CD1c-positive myeloid dendritic cell (primary cell): ENCODE measurements at regions not wholly inside any gene's neighbourhood (a gene's known extent, or its start where the extent isn't known, plus 50 kb on each side); places are given as distances from the start of the nearest gene placed in this dataset.
A peak's percentile ranks its signal among the peaks of the same experiment; 100 is the strongest.

Source experiments
- DNase-seq: peaks from one replicate; pipeline ENCODE4 v3.0.0-alpha.2; 2016; ENCODE audit errors: extremely low spot score

DNA sequence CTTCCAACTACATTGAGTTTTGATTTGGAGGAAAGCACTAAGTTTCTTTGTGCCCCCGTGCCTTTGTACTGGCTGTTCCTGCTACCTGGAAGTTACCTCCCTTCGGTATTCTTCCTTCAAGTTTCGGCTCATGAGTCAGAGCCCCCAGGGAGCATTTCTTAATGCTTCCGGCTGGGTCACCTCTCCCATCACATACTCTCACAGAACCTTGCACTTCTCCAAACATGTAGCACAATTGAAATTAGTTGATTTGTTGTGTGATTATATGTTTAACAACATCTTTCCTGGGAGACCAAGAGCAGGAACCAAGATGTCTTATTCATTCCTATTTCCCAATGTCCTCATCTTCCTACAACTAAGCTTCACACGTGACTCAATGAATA lies 158.6 kb upstream of the CDH5 start:
- DNase-seq: peak; percentile 24

DNA sequence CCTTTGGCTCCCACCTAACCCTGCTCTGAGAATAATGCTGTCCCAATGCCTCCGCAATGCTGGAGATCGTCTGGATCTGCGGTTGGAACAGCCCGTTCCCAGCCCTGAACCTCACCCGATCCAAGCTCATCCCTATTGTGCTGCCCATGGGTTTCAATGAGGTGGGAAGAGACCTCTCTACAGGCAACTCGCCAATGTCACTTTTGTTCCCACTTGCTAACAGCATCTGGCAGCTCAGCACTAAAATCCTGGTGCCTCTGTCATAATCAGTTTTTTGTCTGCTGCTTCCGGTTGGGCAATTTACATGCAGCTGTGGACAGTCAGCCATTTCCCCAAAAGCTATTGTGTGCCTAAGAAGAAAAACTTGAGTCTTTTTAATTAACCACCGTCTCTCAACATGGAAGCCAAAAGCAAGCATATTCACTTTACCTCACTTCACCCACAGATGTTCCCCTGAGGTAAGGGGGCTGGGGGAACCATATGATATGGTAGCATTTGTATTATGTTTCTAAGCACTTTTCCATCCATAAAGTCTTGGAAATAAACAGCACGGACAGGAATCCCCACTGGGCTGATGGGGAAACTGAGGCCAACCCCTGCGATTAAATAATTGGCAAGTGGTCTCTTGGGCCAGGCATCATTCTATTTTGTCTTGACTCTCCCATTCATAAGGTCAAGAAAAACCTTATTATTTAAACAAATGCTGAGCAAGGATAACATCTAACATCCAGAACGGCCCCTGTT lies 159.2 kb upstream of the CDH5 start:
- peak; percentile 81 for DNase-seq

DNA sequence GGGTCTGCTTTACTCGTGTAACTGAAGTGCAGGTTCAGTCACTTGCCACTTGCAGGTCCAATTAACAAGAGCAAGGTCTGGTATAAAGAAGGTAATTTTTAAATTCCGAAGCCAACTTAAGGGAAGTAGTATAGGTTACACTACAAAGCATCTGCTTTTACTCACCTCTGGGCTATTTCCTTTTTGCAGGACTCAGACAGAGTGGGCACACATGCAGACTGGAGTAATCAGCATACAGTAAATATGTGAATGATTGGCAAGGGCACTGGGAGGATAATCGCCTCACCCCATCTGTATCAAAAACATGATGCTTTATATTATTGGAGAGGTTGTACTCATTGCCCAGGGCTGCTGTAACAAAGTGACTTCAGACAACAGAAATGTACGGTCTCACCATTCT lies 160.1 kb upstream of the CDH5 start:
- DNase-seq: no peak

DNA sequence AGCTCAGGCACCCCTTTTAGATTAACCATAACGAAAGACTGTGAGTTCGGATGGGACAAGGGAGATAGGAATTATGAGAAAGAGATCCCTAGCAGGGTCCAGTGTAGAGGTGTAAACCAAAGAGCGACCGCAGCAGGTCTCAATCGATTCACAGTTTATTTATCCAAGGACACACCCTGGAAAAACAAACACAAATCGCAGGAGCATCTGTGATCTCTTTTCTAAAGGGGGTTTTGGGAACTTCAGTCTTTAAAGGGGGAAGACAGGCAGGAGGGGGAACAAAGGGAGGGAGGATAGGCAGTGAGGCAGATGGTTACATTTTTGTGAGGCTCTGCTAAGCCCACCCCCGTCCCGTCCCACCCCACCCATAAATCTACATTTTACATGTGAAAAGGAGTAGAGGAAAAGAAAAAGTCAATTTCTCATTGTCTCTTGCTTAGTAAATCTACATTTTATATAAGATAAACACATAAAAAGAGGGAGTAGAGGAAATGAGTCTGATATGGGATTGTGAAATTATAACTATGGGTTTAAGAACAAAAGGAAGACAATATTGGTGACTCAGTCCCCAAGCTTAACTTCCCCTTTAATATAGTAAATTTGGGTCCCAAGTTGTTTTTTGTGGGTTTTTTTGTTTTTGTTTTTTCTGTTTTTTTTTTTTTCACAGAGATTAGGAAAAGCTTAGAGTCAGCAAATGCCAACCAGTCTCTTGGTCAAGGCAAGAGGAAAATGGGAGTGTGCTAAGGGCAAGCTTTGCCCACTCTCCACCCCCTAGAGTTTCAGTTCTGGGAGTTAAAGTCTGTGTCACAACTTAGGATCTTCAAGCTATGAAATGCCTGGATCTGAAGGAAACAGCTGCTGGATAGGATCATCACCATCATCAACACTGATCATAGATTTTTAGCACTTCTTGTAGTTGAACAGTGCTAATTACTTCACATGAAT lies 160.9 kb upstream of the CDH5 start:
- peak; percentile 76 for DNase-seq

DNA sequence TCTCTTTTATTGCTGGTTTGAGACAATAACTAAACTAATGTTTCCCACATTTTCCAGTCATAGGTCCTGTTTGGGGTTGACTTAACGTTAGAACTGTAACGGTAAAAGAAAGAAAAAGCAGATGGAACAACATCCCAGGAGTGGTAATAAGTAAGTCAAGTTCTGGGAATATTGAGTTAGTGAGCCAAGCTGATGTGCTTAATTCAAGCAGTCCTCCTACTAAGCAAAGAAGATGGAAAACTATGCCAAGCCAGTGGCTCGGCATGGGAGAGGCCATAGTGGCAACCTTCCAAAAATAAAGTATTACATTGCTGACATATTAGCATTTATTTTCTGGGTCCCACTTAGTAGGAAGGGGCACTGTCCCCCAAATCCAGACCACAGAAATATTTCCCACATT lies 161.7 kb upstream of the CDH5 start:
- no peak for DNase-seq

DNA sequence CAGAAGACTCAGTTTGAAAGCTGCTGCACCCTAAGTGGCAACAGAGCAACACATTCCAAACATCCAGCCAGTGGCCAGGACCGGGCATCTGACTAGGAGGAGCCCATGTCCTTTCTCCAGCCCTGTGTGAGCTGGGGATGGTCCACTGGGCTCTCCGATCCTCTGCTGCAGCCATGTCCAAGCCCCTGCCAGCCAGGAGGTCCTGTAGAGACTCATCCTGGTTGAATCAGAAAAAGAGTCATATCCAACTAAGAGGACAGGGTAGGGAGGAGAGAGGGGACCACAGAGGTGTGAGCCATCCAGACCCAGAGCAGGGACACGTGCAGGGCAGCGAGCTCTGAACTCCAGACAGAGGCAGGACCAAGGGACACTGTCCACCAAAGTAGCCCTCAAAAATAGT lies 163.0 kb upstream of the CDH5 start:
- DNase-seq: no peak

DNA sequence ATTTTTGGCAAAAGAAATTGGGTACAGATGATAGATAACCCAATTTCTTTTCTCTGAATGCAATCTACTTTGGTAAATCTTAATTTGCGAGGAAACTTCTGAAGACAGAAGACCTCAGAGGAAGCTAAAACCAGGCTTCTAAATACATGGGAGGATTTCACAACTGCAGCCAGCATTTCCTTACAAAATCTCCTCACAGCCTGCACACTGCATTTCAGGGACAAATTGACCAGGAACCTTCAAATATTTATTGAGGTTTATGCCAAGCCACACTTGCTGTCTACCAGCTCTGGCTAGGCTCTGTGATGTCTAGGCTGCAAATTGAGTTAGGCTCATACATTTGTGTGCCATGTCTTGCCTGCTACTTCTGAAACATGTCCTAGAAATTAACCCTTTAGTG lies 167.3 kb upstream of the CDH5 start:
- DNase-seq: peak; percentile 10

DNA sequence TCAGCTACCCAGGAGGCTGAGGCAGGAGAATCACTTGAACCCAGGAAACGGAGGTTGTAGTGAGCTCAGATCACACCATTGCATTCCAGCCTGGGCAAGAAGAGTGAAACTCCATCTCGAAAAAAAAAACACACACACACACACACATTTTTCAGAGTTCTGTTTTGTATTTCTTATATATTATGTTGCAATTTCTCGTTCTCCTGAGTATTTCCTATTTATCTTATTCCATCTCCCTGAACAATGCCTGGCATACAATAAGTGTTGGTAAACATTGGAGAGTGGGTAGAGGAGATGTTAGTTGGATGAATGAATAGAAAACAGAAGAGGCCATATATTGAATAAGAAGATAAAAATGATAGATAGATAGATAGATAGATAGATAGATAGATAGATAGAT lies 167.8 kb upstream of the CDH5 start:
- no peak for DNase-seq

DNA sequence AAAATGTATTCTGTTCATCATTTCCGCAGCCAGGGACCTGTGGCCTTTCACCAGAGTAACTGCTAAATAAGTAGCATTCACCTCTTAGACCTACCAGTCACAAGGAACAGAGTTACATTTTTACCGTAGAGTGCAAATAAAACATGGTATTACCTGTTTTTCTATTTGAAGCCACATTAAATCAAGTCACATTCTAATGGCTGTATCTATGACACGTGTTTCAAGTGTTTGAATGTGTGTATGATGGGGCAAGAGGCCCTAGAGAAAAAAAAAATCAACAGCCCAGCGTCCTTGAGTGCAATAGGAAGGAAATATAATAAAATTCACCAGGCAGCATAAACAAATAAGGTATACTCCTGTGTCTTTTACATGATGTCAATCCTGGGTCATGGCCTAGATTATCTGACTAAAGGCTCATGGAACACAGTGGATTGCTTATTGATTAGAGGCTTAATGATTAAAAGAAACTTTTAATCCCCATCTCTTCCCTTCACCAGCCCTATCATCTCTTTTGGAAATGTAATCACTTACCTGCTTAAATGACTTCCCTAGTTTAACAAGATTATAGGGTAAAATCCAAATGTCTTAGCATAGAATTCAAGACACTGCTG lies 168.7 kb upstream of the CDH5 start:
- no peak for DNase-seq

DNA sequence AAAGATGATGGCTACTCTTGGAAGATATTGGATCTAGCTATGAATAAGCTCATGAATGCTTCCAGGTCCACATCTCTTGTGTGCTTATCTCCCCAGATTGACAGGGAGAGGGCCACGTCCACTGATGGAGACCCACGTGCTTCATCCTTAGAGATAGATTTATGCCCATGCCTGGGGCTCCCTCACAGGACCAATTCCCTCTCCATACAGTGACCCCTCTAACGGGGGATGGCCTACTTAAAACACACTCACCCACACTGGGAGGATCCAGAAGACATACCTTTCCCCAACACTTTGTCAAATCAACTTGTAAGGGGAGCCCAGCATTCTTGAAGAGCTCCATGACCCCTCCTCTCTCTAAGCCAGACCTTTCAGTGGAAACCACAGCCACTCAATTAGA lies 169.7 kb upstream of the CDH5 start:
- no peak for DNase-seq

DNA sequence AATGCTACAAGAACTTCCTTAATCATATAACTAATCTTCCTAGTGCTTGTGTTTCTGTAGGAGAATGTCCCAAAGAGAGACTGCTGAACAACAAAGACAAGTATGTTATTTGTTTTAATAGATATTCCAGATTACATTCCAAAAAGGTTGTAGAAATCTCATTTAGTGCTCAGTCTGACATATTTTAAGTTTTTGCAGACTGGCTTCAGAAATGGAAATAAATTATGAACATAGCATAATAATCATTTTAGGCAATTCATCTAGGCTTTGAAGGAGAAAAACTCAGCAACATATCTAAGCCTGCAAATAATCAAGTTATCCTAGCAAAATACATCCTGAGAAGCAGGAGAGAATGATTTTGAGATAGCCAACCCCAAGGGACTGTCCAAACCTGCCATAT lies 171.6 kb upstream of the CDH5 start:
- DNase-seq: no peak

DNA sequence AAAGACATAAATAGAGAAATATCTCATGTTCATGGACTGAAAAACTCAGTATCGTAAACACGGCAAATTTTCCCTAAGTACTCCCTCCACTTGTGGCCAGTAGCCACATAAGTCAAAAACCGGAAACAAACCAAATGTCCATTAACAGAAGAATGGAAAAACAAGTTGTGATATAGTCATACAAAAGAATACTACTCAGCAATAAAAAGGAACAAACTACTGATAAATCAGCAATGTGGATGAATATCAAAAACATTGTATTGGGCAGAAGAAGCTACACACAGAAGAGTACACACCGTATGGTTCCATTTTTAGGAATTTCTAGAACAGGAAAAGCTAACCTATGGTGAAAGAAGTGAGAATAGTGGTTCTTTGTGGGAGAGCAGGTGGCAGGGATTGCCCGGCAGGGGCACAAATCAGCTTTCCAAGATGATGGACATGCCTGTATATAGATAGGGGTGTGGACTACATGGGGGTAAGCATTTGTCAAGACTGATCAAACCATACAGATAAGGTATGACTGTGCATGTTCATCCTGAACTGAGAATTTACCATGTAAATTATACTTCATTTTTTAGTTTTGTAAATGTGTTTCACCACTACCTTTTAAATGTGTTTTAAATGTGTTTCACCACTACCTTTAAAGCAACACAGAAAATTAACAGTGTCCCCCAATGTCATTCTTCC lies 172.8 kb upstream of the CDH5 start:
- no peak for DNase-seq

DNA sequence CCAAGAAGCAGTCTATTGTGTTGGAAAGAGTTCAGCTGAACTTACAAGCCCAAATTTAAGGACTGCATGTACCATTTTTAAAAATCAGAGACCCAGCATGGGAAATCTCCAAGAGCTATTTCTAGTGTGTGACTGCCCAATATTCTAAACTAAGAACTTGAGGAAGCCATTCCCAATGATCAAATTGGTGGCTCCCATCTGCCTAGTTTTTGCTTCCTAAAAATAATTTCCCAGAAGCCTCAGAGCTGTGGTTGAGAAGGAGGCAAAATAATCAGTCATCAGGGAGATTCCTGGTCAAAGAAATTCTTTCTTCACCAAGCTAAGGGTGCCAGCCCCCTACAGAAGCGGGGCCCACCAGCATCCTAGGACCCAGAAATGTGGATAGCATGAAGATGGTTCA lies 176.1 kb upstream of the CDH5 start:
- no peak for DNase-seq

DNA sequence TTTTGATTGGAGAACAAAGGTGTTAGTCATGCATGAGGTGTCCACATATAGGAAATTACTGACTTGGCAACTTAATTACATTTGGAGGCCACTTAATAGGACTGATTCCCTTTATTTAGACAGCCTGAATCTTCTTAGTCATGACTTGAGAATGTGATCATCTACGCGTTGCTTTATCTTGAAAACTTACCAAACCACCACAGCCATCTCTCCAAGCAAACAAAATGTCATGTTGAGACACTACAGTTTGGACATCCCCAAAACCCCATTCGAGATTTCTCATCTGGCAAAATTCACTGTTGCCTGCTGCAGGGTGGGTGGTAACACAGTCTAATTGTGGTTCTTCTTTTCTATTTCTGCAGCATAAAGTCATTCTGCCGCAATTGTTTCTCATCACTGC lies 176.5 kb upstream of the CDH5 start:
- DNase-seq: no peak

DNA sequence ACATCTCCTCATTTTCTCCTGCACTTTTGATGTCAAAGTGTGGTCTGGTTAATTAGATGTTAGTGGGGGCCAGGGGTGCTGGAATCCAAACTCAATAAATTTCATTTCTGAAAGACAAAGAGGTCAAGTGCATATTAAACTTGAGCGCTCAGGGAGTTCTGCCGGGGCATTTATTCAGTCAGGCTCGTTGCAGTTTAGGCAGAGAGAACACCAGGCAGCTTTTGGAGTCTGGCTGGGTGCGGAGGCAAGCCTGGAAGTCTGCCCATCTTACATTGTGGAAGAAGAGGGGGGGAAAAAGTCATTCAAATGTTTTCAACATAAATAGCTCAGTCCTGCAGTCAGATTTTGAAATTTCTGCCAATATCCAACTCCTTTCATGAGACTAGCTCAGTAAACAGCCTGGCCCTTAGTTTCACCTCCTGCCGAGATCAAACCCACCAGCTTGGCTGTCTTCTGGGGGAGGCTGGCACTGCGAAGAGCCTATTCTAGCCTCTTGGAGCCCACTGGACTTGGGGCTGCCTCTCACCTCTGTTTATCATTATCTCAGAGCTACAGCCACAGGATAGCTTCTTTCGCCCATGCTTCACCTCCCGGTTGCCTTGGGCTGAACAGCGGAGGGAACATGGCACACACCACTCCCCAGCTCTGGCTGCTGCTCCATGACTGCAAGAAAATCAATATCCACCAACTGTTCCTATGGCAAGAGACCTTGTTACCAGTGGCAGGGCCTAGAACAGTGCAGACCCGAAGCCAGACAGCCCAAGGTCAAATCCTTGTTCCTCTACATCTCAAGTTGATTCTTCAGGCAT lies 177.4 kb upstream of the CDH5 start:
- DNase-seq: no peak

DNA sequence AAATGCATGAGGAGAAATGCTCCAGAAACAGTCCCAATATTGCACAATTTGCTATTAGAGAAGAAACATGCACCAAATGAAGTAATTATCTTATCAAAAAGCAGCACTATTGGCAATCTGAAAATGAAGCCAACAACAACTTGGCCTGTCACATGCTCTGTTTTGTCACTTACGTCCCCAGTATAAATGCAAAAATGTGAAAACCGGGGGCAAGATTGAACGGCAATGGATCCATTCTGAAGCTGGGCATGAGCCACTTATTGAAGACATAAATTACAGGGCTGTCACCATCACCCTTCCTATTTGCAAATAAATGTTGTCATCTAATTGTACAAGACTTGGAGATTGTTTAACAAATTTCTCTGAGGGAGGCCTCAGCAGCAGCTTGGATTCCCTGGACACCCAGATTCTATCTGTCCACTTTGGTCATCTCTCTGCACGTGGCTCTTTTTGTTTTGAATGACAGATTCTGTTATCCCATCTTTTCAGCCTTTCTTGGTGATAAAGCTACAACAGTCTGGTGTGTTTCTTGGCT lies 180.2 kb upstream of the CDH5 start:
- DNase-seq: no peak

DNA sequence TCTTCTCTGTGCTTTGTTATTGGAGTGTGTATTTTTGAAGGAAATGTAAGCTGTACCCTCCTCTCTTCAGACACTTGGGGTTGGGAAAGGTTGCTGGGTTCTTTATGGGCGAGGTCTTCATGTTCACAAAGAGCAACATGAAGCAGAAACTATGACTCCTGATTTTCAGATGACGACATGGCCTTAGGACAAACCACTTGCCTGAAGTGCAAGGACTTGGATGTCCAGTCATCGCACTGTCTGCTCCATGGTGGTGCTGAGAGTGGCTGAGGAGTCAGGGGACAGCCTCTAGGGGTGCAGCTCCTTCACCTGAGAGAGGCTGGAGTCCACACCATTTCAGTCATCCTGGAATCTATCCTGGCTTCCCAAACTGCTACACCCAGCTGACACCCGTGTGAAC lies 183.9 kb upstream of the CDH5 start:
- no peak for DNase-seq

DNA sequence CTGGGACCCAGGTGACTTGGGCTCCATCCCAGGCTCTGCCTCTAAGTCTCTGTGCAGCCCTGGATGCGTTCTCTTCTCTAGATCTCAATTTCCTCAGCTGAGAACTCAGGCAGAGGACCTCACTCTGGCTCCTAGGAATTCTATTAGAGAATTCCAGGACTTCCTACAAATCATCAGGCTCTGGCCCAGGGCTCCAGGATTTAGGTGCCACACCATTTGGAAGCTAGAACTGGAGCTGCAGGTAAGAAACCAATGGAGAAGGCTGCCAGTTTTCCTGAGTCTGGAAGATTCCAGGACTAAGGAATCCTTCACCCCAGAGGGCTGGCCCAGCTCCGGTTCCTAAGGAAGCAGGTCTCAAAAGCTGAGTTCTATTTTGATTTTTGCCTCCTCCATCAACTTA lies 189.8 kb upstream of the CDH5 start:
- DNase-seq: no peak

DNA sequence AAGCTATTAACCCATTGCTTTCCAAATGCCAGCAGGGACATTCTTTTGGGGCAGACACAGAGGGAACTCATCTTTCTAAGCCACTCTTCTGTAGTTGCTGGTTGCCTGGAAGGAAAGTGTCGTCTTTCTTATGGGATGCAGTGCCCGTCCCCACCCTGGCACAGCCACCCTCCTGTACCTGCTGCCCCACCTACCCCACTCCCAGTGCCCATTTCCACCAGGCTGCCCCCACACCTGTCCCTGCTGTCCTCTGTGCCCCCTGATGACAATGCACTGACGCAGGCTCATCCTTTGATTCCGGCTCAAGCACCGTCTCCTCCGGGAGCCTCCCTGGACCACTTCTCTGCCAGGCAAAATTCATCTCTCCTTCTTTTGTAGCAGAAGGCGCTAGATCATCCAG lies 190.4 kb upstream of the CDH5 start:
- DNase-seq: no peak

DNA sequence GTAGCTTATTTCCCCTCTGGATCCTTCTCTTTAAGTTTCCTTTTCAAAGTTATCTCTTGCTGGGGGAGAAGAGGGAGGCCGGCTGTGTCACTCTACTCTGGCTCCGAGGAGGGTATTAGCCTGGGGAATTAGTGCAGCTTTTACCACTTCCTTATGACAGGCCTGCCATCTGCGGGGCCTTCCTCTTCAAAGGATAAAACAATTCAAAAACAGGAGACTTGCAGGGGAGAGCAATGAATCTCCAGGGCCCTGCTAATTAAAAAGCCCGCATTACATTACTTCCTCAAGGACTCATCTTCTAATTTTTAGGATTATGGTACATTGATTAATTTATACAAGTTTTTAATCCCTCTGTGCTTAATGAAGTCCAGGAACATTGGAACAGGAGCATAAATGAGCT lies 190.9 kb upstream of the CDH5 start:
- no peak for DNase-seq

DNA sequence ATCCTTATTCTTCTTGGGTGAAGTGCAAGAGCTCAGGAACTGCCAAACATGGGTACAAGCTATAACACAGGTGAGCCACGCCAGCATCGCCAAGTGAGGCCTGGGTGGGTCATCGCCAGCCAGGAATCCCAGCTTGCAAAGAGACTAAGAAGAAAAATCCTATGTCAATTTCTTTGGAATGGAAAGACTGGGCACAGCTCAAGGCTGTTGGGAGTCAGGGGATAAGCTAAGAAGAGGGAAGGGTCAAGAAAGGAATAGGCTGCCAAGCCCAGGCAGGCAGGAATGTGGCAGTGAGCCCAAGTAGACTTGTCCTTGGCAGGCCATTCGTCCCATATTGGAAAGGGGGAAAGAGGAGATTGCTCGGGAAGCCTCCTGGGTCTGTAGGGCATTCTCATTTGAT lies 191.4 kb upstream of the CDH5 start:
- no peak for DNase-seq
